ENCODE measurements at regions not wholly inside any gene's neighbourhood (a gene's known extent, or its start where the extent isn't known, plus 50 kb on each side); places are given as distances from the start of the nearest gene placed in this dataset.

DNA sequence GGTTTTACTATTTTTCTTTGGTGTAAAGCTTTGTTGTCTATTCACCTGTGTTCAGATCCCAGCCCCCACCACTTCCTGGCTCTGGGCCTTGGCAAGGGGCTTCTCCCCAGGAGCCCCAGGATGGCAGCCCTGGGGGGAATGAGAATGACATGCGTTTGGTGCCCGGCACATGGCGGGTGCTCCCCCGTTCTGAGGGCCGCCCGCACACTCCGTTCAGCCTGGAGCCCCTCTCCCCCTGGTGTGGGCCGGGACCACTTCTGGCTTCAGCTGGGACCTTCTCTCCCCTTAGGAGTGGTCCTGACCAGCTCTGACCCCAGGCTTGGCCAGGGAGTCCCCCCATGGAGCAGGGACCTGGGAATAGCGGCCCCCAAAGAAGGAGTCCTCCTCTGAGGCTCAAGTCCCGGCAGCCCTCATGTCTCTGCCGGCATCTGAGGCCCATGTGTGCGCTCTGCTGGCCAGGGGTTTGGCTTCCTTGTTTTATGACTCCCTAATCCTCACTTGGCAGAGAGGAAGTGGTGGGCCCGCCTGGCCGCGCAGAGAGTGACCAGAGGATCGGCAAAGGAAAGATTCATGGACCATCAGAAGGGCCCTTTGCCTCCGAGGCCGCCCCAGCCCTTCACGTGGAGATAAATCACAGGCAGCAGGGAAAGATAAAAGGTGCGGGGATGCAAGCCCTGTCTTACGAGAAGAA is 57.0 kb upstream of the LMX1B start:
- Mint-ChIP-seq H3K9me3 (no peaks in the 10 kb centered on the region), H3K36me3 (ENCODE audit: low read depth) (no peaks in the 10 kb centered on the region), H3K27ac (no peak overlapping the region), H3K27me3 (ENCODE audit: insufficient read depth) (peaks cover 3% of the 10 kb centered on the region), H3K4me3 (no peak overlapping the region), H3K4me1 (peaks cover 9% of the 10 kb centered on the region)
- no peak for DNase-seq
- TF ChIP-seq CTCF (conservative IDR thresholded peaks at IDR 0.05), result no peak
- peaks cover 5% of the 10 kb centered on the region for H3K9me3 ChIP-seq (ENCODE audit: control insufficient read depth, low read length)
- WGBS, 2 experiments (ENCODE audit: insufficient coverage in 1 of 2, insufficient read length in 1 of 2), result 93% methylated on average over 14 to 21 of the region's 21 CpGs
- H3K27me3 ChIP-seq (ENCODE audit: control insufficient read depth, insufficient read depth, low read length, poor library complexity, severe bottlenecking), result no peaks in the 10 kb centered on the region
- H3K4me3 ChIP-seq (ENCODE audit: low read length), result no peak overlapping the region
- H3K36me3 ChIP-seq (ENCODE audit: control insufficient read depth, insufficient read depth, low read length), result no peaks in the 10 kb centered on the region
- no peak overlapping the region for H3K27ac ChIP-seq (ENCODE audit: low read depth, low read length)
- no peaks in the 10 kb centered on the region for H3K4me1 ChIP-seq (ENCODE audit: control insufficient read depth, insufficient read depth, low read length)
- H3K9ac ChIP-seq (ENCODE audit: extremely low read depth, low read length, poor library complexity, severe bottlenecking), result no peak overlapping the region

- H3K27ac Mint-ChIP-seq, result no peak overlapping the region
- no peak overlapping the region for H3K4me3 Mint-ChIP-seq
- H3K27me3 Mint-ChIP-seq (ENCODE audit: insufficient read depth), result peaks cover 3% of the 10 kb centered on the region
- DNase-seq, result peak; percentile 93
- H3K9me3 Mint-ChIP-seq, result no peaks in the 10 kb centered on the region
- no peaks in the 10 kb centered on the region for H3K36me3 Mint-ChIP-seq (ENCODE audit: low read depth)
- 25 to 36% methylated on average over 4 to 6 of the region's 6 CpGs for WGBS, 2 experiments (ENCODE audit: insufficient coverage in 1 of 2, insufficient read length in 1 of 2)
- Histone ChIP-seq H3K36me3 (ENCODE audit: control insufficient read depth, insufficient read depth, low read length) (no peaks in the 10 kb centered on the region), H3K4me1 (ENCODE audit: control insufficient read depth, insufficient read depth, low read length) (peaks cover under 1% of the 10 kb centered on the region), H3K27ac (ENCODE audit: low read depth, low read length) (no peak overlapping the region), H3K9me3 (ENCODE audit: control insufficient read depth, low read length) (peaks cover 5% of the 10 kb centered on the region), H3K9ac (ENCODE audit: extremely low read depth, low read length, poor library complexity, severe bottlenecking) (no peak overlapping the region), H3K27me3 (ENCODE audit: control insufficient read depth, insufficient read depth, low read length, poor library complexity, severe bottlenecking) (no peaks in the 10 kb centered on the region), H3K4me3 (ENCODE audit: low read length) (no peak overlapping the region)
- peak; percentile 93 for TF ChIP-seq CTCF (conservative IDR thresholded peaks at IDR 0.05)
- H3K4me1 Mint-ChIP-seq, result peaks cover 11% of the 10 kb centered on the region
These were observed 55.6 kb upstream of the LMX1B start for GRCh38 chr9:126558051-126558665.

DNA sequence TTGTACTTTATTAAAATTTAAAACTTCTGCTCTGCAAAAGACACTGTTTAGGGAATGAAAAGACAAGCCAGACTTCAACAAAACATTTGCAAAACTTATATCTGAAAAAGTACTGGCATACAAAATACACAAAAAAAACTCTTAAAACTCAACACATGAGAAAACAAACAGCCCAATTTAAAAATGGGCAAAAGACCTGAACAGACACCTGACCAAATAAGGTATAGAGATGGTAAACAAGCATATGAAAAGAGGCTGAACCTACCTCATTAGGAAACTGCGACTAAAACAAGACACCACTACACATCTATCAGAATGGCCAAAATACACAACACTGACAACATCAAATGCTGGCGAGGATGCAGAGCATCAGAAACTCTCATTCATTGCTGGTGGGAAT is 54.4 kb upstream of the LMX1B start:
- Mint-ChIP-seq H3K27ac (no peak overlapping the region), H3K9me3 (no peaks in the 10 kb centered on the region), H3K36me3 (ENCODE audit: low read depth) (no peaks in the 10 kb centered on the region), H3K4me3 (no peak overlapping the region), H3K27me3 (ENCODE audit: insufficient read depth) (peaks cover 3% of the 10 kb centered on the region), H3K4me1 (peaks cover 21% of the 10 kb centered on the region)
- 75 to 91% methylated on average over 2 of the region's 2 CpGs for WGBS, 2 experiments (ENCODE audit: insufficient coverage in 1 of 2, insufficient read length in 1 of 2)
- H3K4me1 ChIP-seq (ENCODE audit: control insufficient read depth, insufficient read depth, low read length), result peaks cover 9% of the 10 kb centered on the region
- DNase-seq, result no peak
- no peaks in the 10 kb centered on the region for H3K36me3 ChIP-seq (ENCODE audit: control insufficient read depth, insufficient read depth, low read length)
- no peaks in the 10 kb centered on the region for H3K27me3 ChIP-seq (ENCODE audit: control insufficient read depth, insufficient read depth, low read length, poor library complexity, severe bottlenecking)
- no peak overlapping the region for H3K4me3 ChIP-seq (ENCODE audit: low read length)
- H3K9me3 ChIP-seq (ENCODE audit: control insufficient read depth, low read length), result peaks cover 5% of the 10 kb centered on the region
- TF ChIP-seq CTCF (conservative IDR thresholded peaks at IDR 0.05), result no peak
- no peak overlapping the region for H3K9ac ChIP-seq (ENCODE audit: extremely low read depth, low read length, poor library complexity, severe bottlenecking)
- H3K27ac ChIP-seq (ENCODE audit: low read depth, low read length), result no peak overlapping the region
